GM23338 (cell line): ENCODE measurements at regions not wholly inside any gene's neighbourhood (a gene's known extent, or its start where the extent isn't known, plus 50 kb on each side); places are given as distances from the start of the nearest gene placed in this dataset.

Experiments
- ATAC-seq: fragments of 200-7000 bp; cut with Tn5 transposase; 3 replicates; pipeline ENCODE4 v1.9.1; 2020
- DNase-seq: peaks from one replicate; pipeline ENCODE4 v3.0.0-alpha.2; 2015; ENCODE audit warnings: low spot score
- H2AFZ ChIP-seq: fragments of 200-600 bp; sonication (generic); 2 replicates; pipeline ENCODE4 v1.8.0; 2016; ENCODE audit warnings: antibody characterized with exemption, mild to moderate bottlenecking, moderate library complexity
- H3F3A ChIP-seq: fragments of 200-600 bp; sonication (generic); replicated peaks from 2 replicates; pipeline ENCODE4 v1.8.0; 2017; ENCODE audit warnings: antibody characterized with exemption, mixed run types, low read depth
- H3K27ac ChIP-seq: fragments of 200-600 bp; sonication (generic); 2 replicates; pipeline ENCODE4 v1.6.1; 2016; ENCODE audit warnings: low read depth
- H3K27me3 ChIP-seq: fragments of 200-600 bp; sonication (generic); 2 replicates; pipeline ENCODE4 v1.8.0; 2016; ENCODE audit warnings: mild to moderate bottlenecking, mixed run types, moderate library complexity; ENCODE audit not compliant: insufficient read depth
- H3K36me3 ChIP-seq: fragments of 200-600 bp; sonication (generic); 2 replicates; pipeline ENCODE4 v1.8.0; 2016; ENCODE audit warnings: mild to moderate bottlenecking; ENCODE audit not compliant: insufficient read depth
- H3K4me1 ChIP-seq: fragments of 200-600 bp; sonication (generic); 2 replicates; pipeline ENCODE4 v1.8.0; 2016; ENCODE audit warnings: mild to moderate bottlenecking, moderate library complexity; ENCODE audit not compliant: insufficient read depth
- H3K4me2 ChIP-seq: fragments of 200-600 bp; sonication (generic); 2 replicates; pipeline ENCODE4 v1.7.1; 2017; ENCODE audit warnings: mixed run types
- H3K4me3 ChIP-seq: fragments of 200-600 bp; sonication (generic); 2 replicates; pipeline ENCODE4 v1.6.1; 2016; ENCODE audit warnings: mixed run types
- H3K79me2 ChIP-seq: fragments of 200-600 bp; sonication (generic); replicated peaks from 2 replicates; pipeline ENCODE4 v1.8.0; 2017; ENCODE audit warnings: mild to moderate bottlenecking; ENCODE audit not compliant: insufficient read depth
- H3K9me2 ChIP-seq: fragments of 200-600 bp; sonication (generic); 2 replicates; pipeline ENCODE4 v1.8.0; 2017; ENCODE audit not compliant: insufficient read depth
- H4K20me1 ChIP-seq: fragments of 200-600 bp; sonication (generic); replicated peaks from 2 replicates; pipeline ENCODE4 v1.8.0; 2017; ENCODE audit warnings: mild to moderate bottlenecking; ENCODE audit not compliant: insufficient read depth
- H3K27ac Mint-ChIP-seq: 2 replicates; pipeline ENCODE4 v1.8.0; 2020; ENCODE audit warnings: inconsistent platforms, mild to moderate bottlenecking, moderate library complexity, mixed read lengths
- H3K27me3 Mint-ChIP-seq: 3 replicates; pipeline ENCODE4 v1.8.0; 2022; ENCODE audit warnings: low read depth, mild to moderate bottlenecking, moderate library complexity, mixed read lengths, inconsistent platforms; ENCODE audit not compliant: insufficient read depth, poor library complexity
- H3K36me3 Mint-ChIP-seq: 3 replicates; pipeline ENCODE4 v1.8.0; 2021; ENCODE audit warnings: low read depth, mild to moderate bottlenecking, inconsistent platforms, moderate library complexity, mixed read lengths
- H3K4me1 Mint-ChIP-seq: 3 replicates; pipeline ENCODE4 v1.8.0; 2020; ENCODE audit warnings: mild to moderate bottlenecking, inconsistent platforms, mixed read lengths
- H3K4me3 Mint-ChIP-seq: 3 replicates; pipeline ENCODE4 v1.8.0; 2021; ENCODE audit warnings: moderate library complexity, mild to moderate bottlenecking, inconsistent platforms, mixed read lengths
- H3K9me3 Mint-ChIP-seq: 3 replicates; pipeline ENCODE4 v1.8.0; 2020; ENCODE audit warnings: moderate library complexity, mild to moderate bottlenecking, inconsistent platforms, mixed read lengths
- CREB1 ChIP-seq: fragments of 250-450 bp; sonication (Bioruptor Pico); IDR thresholded peaks from 2 replicates; pipeline ENCODE4 v1.5.0; 2020; ENCODE audit warnings: low read depth, mild to moderate bottlenecking, moderate library complexity
- CTCF ChIP-seq, 2 experiments: fragments of 200-600 bp in 1 of 2; sonication (generic) in 1 of 2; conservative IDR thresholded peaks; 2 replicates each; pipeline versions ENCODE4 v1.5.1 to v1.6.1; 2016 to 2017; ENCODE audit warnings: antibody characterized with exemption in 2 of 2, low read depth in 2 of 2, mild to moderate bottlenecking in 2 of 2, moderate library complexity in 1 of 2
- ETS1 ChIP-seq: IDR thresholded peaks from 2 replicates; pipeline ENCODE4 v1.6.1; 2016; ENCODE audit warnings: antibody characterized with exemption
- EZH2 ChIP-seq: fragments of 200-600 bp; sonication (generic); IDR thresholded peaks from one replicate; pipeline ENCODE4 v1.8.0; 2017; ENCODE audit warnings: antibody characterized with exemption, mild to moderate bottlenecking, low read depth; ENCODE audit not compliant: unreplicated experiment
- EZH2phosphoT487 ChIP-seq: fragments of 200-600 bp; sonication (generic); IDR thresholded peaks from one replicate; pipeline ENCODE4 v1.8.1; 2018; ENCODE audit warnings: antibody characterized with exemption; ENCODE audit not compliant: unreplicated experiment
- JUNB ChIP-seq: IDR thresholded peaks from one replicate; pipeline ENCODE4 v1.6.1; 2016; ENCODE audit warnings: antibody characterized with exemption; ENCODE audit not compliant: unreplicated experiment
- NANOG ChIP-seq: IDR thresholded peaks from 2 replicates; pipeline ENCODE4 v1.6.1; 2016; ENCODE audit warnings: antibody characterized with exemption, borderline replicate concordance
- POLR2AphosphoS5 ChIP-seq: IDR thresholded peaks from 2 replicates; pipeline ENCODE4 v1.6.1; 2016; ENCODE audit warnings: antibody characterized with exemption, low read depth
- REST ChIP-seq: IDR thresholded peaks from one replicate; pipeline ENCODE4 v1.6.1; 2018; ENCODE audit warnings: antibody characterized with exemption; ENCODE audit not compliant: unreplicated experiment
- STAT1 ChIP-seq: IDR thresholded peaks from one replicate; pipeline ENCODE4 v1.6.1; 2016; ENCODE audit warnings: antibody characterized with exemption; ENCODE audit not compliant: unreplicated experiment
- ZNF114 ChIP-seq: fragments of 250-450 bp; sonication (Bioruptor Pico); IDR thresholded peaks from 2 replicates; pipeline ENCODE4 v1.5.0; 2020; ENCODE audit warnings: mild to moderate bottlenecking, moderate library complexity
- ZNF331 ChIP-seq: fragments of 250-450 bp; sonication (Bioruptor Pico); IDR thresholded peaks from 2 replicates; pipeline ENCODE4 v1.5.0; 2020; ENCODE audit warnings: low read depth, mild to moderate bottlenecking, moderate library complexity
- TF ChIP-seq, protein P1 (sequence below): fragments of 250-450 bp; sonication (Bioruptor Pico); IDR thresholded peaks from 2 replicates; pipeline ENCODE4 v1.5.0; 2020; ENCODE audit warnings: mild to moderate bottlenecking, moderate library complexity

GRCh38 chr10:20627946-20628507 lies 269.1 kb downstream of the NEBL start:
- Mint-ChIP-seq H3K27me3 (no peaks in the 10 kb centered on the region), H3K27ac (no peak overlapping the region), H3K4me3 (no peak overlapping the region), H3K4me1 (no peaks in the 10 kb centered on the region), H3K36me3 (no peaks in the 10 kb centered on the region), H3K9me3 (no peaks in the 10 kb centered on the region)
- Histone ChIP-seq H3K27ac (no peak overlapping the region), H3K4me3 (no peak overlapping the region), H3K36me3 (no peaks in the 10 kb centered on the region), H3K4me1 (0 out of 2 replicates have a peak, but pooled peaks cover 14% of the 10 kb centered on the region), H3K4me2 (no peak overlapping the region), H3K79me2 (no peaks in the 10 kb centered on the region), H3K27me3 (no peaks in the 10 kb centered on the region), H3K9me2 (no peaks in the 10 kb centered on the region; the same call in 1 of the 2 replicates), H3F3A (no peaks in the 10 kb centered on the region), H2AFZ (no peak overlapping the region), H4K20me1 (no peaks in the 10 kb centered on the region)
- no peak for ATAC-seq
- no peak for DNase-seq
- no peak for TF ChIP-seq POLR2AphosphoS5
- TF ChIP-seq EZH2phosphoT487 = no peak
- TF ChIP-seq NANOG = no peak
- no peak for TF ChIP-seq CTCF (conservative IDR thresholded peaks at IDR 0.05; ENCODE audit: low read depth in 2 of 2)
- TF ChIP-seq ZNF114 (CRISPR knock-in tag) = no peak
- no peak for TF ChIP-seq ZNF331 (CRISPR knock-in tag)
- TF ChIP-seq JUNB = no peak
- no peak for TF ChIP-seq STAT1
- no peak for TF ChIP-seq REST
- TF ChIP-seq CREB1 (CRISPR knock-in tag) = no peak
- no peak for TF ChIP-seq EZH2
- TF ChIP-seq, protein P1, sequence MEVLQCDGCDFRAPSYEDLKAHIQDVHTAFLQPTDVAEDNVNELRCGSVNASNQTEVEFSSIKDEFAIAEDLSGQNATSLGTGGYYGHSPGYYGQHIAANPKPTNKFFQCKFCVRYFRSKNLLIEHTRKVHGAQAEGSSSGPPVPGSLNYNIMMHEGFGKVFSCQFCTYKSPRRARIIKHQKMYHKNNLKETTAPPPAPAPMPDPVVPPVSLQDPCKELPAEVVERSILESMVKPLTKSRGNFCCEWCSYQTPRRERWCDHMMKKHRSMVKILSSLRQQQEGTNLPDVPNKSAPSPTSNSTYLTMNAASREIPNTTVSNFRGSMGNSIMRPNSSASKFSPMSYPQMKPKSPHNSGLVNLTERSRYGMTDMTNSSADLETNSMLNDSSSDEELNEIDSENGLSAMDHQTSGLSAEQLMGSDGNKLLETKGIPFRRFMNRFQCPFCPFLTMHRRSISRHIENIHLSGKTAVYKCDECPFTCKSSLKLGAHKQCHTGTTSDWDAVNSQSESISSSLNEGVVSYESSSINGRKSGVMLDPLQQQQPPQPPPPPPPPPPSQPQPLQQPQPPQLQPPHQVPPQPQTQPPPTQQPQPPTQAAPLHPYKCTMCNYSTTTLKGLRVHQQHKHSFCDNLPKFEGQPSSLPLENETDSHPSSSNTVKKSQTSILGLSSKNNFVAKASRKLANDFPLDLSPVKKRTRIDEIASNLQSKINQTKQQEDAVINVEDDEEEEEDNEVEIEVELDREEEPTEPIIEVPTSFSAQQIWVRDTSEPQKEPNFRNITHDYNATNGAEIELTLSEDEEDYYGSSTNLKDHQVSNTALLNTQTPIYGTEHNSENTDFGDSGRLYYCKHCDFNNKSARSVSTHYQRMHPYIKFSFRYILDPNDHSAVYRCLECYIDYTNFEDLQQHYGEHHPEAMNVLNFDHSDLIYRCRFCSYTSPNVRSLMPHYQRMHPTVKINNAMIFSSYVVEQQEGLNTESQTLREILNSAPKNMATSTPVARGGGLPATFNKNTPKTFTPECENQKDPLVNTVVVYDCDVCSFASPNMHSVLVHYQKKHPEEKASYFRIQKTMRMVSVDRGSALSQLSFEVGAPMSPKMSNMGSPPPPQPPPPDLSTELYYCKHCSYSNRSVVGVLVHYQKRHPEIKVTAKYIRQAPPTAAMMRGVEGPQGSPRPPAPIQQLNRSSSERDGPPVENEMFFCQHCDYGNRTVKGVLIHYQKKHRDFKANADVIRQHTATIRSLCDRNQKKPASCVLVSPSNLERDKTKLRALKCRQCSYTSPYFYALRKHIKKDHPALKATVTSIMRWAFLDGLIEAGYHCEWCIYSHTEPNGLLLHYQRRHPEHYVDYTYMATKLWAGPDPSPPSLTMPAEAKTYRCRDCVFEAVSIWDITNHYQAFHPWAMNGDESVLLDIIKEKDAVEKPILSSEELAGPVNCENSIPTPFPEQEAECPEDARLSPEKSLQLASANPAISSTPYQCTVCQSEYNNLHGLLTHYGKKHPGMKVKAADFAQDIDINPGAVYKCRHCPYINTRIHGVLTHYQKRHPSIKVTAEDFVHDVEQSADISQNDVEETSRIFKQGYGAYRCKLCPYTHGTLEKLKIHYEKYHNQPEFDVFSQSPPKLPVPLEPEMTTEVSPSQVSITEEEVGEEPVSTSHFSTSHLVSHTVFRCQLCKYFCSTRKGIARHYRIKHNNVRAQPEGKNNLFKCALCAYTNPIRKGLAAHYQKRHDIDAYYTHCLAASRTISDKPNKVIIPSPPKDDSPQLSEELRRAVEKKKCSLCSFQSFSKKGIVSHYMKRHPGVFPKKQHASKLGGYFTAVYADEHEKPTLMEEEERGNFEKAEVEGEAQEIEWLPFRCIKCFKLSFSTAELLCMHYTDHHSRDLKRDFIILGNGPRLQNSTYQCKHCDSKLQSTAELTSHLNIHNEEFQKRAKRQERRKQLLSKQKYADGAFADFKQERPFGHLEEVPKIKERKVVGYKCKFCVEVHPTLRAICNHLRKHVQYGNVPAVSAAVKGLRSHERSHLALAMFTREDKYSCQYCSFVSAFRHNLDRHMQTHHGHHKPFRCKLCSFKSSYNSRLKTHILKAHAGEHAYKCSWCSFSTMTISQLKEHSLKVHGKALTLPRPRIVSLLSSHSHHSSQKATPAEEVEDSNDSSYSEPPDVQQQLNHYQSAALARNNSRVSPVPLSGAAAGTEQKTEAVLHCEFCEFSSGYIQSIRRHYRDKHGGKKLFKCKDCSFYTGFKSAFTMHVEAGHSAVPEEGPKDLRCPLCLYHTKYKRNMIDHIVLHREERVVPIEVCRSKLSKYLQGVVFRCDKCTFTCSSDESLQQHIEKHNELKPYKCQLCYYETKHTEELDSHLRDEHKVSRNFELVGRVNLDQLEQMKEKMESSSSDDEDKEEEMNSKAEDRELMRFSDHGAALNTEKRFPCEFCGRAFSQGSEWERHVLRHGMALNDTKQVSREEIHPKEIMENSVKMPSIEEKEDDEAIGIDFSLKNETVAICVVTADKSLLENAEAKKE = no peak
- no peak for TF ChIP-seq ETS1
